HEK293 (cell line): ENCODE measurements at regions not wholly inside any gene's neighbourhood (a gene's known extent, or its start where the extent isn't known, plus 50 kb on each side); places are given as distances from the start of the nearest gene placed in this dataset.

Experiments used
- CTCF ChIA-PET: fragments of 350-600 bp; formaldehyde crosslinking; extraction: SDS; loops from one replicate; lab custom pipeline; 2021; ENCODE audit warnings: antibody characterized with exemption; lab: Yijun Ruan, JAX
- POLR2A ChIA-PET: fragments of 300-600 bp; formaldehyde crosslinking; extraction: SDS; loops from one replicate; lab custom pipeline; 2020; ENCODE audit warnings: antibody characterized with exemption, inconsistent platforms; lab: Yijun Ruan, JAX
- H3K27ac ChIP-seq: fragments of 200-500 bp; sonication (Bioruptor generic); 2 replicates; pipeline ENCODE4 v1.5.1; 2014; ENCODE audit warnings: low read depth, low read length, control low read depth, inconsistent platforms; ENCODE audit errors: extremely low read depth
- H3K36me3 ChIP-seq, 2 experiments: fragments of 200-500 bp in 1 of 2; sonication (Bioruptor generic) in 1 of 2; 1 replicate in 1 of 2; 2 replicates in 1 of 2; pipeline ENCODE4 v1.5.1; 2014 to 2017; ENCODE audit warnings: inconsistent platforms in 2 of 2, low read length in 2 of 2; ENCODE audit not compliant: control insufficient read depth in 2 of 2, insufficient read depth in 1 of 2
- H3K4me1 ChIP-seq: fragments of 200-500 bp; sonication (Bioruptor generic); 2 replicates; pipeline ENCODE4 v1.5.1; 2014; ENCODE audit warnings: mild to moderate bottlenecking, low read length, inconsistent platforms; ENCODE audit not compliant: control insufficient read depth, insufficient read depth
- H3K4me3 ChIP-seq: 2 replicates; pipeline ENCODE4 v1.5.1; 2011; ENCODE audit warnings: low read depth, mild to moderate bottlenecking, control low read depth, low read length, moderate library complexity
- H3K9me3 ChIP-seq: fragments of 200-500 bp; sonication (Bioruptor generic); 2 replicates; pipeline ENCODE4 v1.5.1; 2014; ENCODE audit warnings: low read depth, low read length, inconsistent platforms; ENCODE audit not compliant: control insufficient read depth, insufficient read depth
- KLF9 ChIP-seq: fragments of 450-650 bp; formaldehyde crosslinking; IDR thresholded peaks from 2 replicates; pipeline ENCODE4 v1.5.1; 2016; ENCODE audit warnings: missing biosample characterization, missing genetic modification characterization, low read depth
- MEIS1 ChIP-seq: sonication (generic); formaldehyde crosslinking; IDR thresholded peaks from 2 replicates; pipeline ENCODE4 v1.8.1; 2022; ENCODE audit warnings: missing genetic modification reagents, mild to moderate bottlenecking, borderline replicate concordance
- REPIN1 ChIP-seq: fragments of 450-650 bp; formaldehyde crosslinking; IDR thresholded peaks from 2 replicates; pipeline ENCODE4 v1.5.1; 2017; ENCODE audit warnings: missing biosample characterization, missing genetic modification characterization, low read depth
- ZNF112 ChIP-seq: fragments of 450-650 bp; formaldehyde crosslinking; IDR thresholded peaks from 2 replicates; pipeline ENCODE4 v1.5.0; 2017; ENCODE audit warnings: missing biosample characterization, missing genetic modification characterization
- ZNF114 ChIP-seq: fragments of 450-650 bp; formaldehyde crosslinking; IDR thresholded peaks from 2 replicates; pipeline ENCODE4 v1.5.0; 2017; ENCODE audit warnings: missing biosample characterization, missing genetic modification characterization
- ZNF132 ChIP-seq: fragments of 450-650 bp; formaldehyde crosslinking; IDR thresholded peaks from 2 replicates; pipeline ENCODE4 v1.5.1; 2017; ENCODE audit warnings: missing biosample characterization, missing genetic modification characterization, borderline replicate concordance
- ZNF146 ChIP-seq: fragments of 450-650 bp; formaldehyde crosslinking; IDR thresholded peaks from 2 replicates; pipeline ENCODE4 v1.5.1; 2016; ENCODE audit warnings: missing biosample characterization, missing genetic modification characterization
- ZNF600 ChIP-seq: fragments of 450-650 bp; formaldehyde crosslinking; IDR thresholded peaks from 2 replicates; pipeline ENCODE4 v1.5.1; 2016; ENCODE audit warnings: missing biosample characterization, missing genetic modification characterization
- ZNF777 ChIP-seq: fragments of 450-650 bp; formaldehyde crosslinking; IDR thresholded peaks from 2 replicates; pipeline ENCODE4 v1.5.1; 2017; ENCODE audit warnings: missing biosample characterization, missing genetic modification characterization, borderline replicate concordance
- TF ChIP-seq, protein P1 (sequence below): fragments of 450-650 bp; formaldehyde crosslinking; IDR thresholded peaks from 2 replicates; pipeline ENCODE4 v1.5.1; 2016; ENCODE audit warnings: missing biosample characterization, missing genetic modification characterization
- TF ChIP-seq, protein P2 (sequence below): fragments of 450-650 bp; formaldehyde crosslinking; IDR thresholded peaks from 2 replicates; pipeline ENCODE4 v1.5.1; 2016; ENCODE audit warnings: missing biosample characterization, missing genetic modification characterization
- TF ChIP-seq, protein P3 (sequence below): fragments of 450-650 bp; formaldehyde crosslinking; IDR thresholded peaks from 2 replicates; pipeline ENCODE4 v1.5.1; 2016; ENCODE audit warnings: missing biosample characterization, missing genetic modification characterization

DNA sequence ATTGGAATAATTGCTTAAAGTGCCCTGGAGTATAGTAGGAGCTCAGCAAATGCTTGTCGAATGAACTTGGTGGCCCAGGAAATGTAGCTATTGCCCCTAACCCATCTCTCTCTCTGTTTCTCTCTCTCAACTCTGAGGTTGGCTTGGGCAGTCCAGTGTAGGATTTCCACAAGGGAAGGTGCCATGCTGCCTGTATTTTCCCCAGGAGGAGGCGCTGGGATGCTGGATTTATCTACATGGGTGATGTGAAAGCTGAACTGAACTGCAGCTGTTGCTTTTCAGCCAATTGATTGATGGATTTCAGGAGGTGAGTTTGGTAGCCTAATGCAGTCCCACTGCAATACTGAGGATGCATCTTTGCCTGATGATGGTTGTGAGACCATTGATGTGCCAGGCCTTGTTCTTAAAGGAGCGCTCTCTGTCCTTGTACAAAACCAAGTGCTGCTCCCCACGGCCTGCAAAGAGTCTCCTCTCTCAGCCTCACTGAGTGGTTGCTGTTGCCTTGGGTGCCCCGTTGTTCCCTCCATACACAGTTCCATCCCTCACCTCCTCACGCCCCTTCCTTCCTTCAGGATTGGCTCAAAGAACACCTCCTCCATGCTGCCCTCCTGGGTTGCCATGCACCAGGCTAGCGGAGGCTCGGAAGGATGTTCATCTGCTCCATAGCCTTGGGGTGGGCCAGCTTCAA is 200.6 kb downstream of the GLRX3 start (continued):
- TF ChIP-seq ZNF777 (no peak), ZNF114 (tag by site-specific recombination) (no peak)
- TF ChIP-seq, all 188 proteins: peak for 0

DNA sequence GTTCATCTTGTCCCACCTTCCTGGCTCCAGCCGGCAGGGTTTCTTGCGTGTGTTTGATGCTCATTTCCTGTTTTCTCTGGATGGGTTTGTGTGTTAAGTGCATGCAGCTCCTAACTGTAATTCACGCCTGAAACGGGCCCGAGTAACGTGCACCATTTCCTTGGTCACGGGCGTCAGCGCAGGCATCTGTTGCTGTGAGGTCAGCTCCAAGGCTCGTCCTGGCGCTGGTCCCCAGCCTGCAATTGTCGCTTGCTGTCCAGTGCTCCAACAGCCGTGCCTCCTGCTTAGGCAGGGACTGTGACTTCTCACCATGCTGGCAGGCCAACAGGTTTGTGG is 201.1 kb downstream of the GLRX3 start:
- POLR2A ChIA-PET: no interaction called here
- H3K9me3 ChIP-seq: no peaks in the 10 kb centered on the region
- CTCF ChIA-PET: no interaction called here

DNA sequence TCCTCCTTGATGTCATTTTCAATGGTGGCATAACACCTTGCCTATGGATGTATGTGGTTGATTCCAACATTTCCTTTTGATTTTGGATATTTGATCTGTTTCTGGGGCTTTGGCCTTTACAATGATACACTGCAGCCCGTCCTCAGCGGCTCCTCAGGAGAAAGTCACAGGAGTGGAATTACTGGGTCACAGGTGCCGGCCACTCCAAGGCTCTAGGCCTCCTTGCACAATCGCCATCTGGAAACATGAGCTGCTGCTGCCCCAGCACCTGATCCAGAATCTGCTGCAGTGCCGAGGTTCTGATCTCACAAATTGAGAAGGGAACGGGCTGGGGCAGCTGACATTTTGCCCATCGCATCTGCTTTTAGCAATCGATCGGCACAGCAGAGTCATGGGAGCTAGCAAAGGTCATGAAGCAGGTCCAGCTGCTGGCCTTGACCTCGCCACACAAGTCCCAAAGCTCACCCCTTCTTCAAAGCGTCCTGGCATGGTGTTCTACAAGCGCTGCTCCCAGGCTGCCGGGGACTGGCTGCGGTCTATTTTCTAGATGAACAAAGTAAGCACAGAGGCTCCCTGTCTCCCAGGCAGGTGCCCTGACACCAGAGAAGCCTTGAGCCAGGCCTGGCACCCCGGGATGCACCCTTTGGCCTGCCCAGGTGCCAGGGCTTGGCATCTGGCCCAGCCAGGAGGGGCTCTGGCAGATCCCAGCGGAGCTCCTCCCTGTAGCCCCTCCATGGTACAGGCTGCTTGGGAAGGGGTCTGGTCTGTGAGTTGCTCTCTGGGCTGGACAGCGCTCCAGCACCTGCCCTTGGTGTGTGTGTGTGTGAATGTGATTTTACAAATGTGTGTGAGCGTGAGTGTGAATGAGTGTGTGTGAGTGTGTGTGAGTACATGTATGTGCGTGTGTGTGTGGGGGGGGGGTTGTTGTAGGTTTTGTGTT is 201.8 kb downstream of the GLRX3 start:
- H3K36me3 ChIP-seq: no peaks in the 10 kb centered on the region
- no peaks in the 10 kb centered on the region for H3K9me3 ChIP-seq
- no peak for TF ChIP-seq MEIS1
- TF ChIP-seq, protein P1, sequence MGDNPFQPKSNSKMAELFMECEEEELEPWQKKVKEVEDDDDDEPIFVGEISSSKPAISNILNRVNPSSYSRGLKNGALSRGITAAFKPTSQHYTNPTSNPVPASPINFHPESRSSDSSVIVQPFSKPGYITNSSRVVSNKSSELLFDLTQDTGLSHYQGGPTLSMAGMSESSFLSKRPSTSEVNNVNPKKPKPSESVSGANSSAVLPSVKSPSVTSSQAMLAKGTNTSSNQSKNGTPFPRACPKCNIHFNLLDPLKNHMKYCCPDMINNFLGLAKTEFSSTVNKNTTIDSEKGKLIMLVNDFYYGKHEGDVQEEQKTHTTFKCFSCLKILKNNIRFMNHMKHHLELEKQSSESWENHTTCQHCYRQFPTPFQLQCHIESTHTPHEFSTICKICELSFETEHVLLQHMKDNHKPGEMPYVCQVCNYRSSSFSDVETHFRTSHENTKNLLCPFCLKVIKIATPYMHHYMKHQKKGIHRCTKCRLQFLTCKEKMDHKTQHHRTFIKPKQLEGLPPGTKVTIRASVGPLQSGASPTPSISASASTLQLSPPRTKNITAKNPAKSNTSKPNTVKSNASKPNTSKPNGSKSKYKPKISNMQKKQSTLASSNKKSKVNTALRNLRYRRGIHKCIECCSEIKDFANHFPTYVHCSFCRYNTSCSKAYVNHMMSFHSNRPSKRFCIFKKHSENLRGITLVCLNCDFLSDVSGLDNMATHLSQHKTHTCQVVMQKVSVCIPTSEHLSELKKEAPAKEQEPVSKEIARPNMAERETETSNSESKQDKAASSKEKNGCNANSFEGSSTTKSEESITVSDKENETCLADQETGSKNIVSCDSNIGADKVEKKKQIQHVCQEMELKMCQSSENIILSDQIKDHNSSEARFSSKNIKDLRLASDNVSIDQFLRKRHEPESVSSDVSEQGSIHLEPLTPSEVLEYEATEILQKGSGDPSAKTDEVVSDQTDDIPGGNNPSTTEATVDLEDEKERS: no peak
- TF ChIP-seq, protein P2, sequence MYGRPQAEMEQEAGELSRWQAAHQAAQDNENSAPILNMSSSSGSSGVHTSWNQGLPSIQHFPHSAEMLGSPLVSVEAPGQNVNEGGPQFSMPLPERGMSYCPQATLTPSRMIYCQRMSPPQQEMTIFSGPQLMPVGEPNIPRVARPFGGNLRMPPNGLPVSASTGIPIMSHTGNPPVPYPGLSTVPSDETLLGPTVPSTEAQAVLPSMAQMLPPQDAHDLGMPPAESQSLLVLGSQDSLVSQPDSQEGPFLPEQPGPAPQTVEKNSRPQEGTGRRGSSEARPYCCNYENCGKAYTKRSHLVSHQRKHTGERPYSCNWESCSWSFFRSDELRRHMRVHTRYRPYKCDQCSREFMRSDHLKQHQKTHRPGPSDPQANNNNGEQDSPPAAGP: no peak
- TF ChIP-seq, protein P3, sequence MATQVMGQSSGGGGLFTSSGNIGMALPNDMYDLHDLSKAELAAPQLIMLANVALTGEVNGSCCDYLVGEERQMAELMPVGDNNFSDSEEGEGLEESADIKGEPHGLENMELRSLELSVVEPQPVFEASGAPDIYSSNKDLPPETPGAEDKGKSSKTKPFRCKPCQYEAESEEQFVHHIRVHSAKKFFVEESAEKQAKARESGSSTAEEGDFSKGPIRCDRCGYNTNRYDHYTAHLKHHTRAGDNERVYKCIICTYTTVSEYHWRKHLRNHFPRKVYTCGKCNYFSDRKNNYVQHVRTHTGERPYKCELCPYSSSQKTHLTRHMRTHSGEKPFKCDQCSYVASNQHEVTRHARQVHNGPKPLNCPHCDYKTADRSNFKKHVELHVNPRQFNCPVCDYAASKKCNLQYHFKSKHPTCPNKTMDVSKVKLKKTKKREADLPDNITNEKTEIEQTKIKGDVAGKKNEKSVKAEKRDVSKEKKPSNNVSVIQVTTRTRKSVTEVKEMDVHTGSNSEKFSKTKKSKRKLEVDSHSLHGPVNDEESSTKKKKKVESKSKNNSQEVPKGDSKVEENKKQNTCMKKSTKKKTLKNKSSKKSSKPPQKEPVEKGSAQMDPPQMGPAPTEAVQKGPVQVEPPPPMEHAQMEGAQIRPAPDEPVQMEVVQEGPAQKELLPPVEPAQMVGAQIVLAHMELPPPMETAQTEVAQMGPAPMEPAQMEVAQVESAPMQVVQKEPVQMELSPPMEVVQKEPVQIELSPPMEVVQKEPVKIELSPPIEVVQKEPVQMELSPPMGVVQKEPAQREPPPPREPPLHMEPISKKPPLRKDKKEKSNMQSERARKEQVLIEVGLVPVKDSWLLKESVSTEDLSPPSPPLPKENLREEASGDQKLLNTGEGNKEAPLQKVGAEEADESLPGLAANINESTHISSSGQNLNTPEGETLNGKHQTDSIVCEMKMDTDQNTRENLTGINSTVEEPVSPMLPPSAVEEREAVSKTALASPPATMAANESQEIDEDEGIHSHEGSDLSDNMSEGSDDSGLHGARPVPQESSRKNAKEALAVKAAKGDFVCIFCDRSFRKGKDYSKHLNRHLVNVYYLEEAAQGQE (tag by site-specific recombination): peak; percentile 80
- no peak for TF ChIP-seq ZNF600
- TF ChIP-seq, all 188 proteins: peak for 1
- POLR2A ChIA-PET: no interaction called here
- no peaks in the 10 kb centered on the region for H3K4me1 ChIP-seq
- CTCF ChIA-PET: no interaction called here
- no peak overlapping the region for H3K27ac ChIP-seq
- no peak overlapping the region for H3K4me3 ChIP-seq

More for the DNA sequence above, 201.1 kb downstream of the GLRX3 start:
- H3K36me3 ChIP-seq: no peaks in the 10 kb centered on the region
- H3K4me3 ChIP-seq: no peak overlapping the region
- no peak overlapping the region for H3K27ac ChIP-seq
- no peaks in the 10 kb centered on the region for H3K4me1 ChIP-seq
- no peak for TF ChIP-seq MEIS1
- no peak for TF ChIP-seq ZNF112 (tag by site-specific recombination)
- TF ChIP-seq KLF9 (tag by site-specific recombination): no peak
- no peak for TF ChIP-seq ZNF132 (tag by site-specific recombination)
- no peak for TF ChIP-seq ZNF146
- no peak for TF ChIP-seq REPIN1 (tag by site-specific recombination)
